Heart left ventricle (tissue), 16 donors: ENCODE measurements at regions not wholly inside any gene's neighbourhood (a gene's known extent, or its start where the extent isn't known, plus 50 kb on each side); places are given as distances from the start of the nearest gene placed in this dataset.

Experiments used
- ATAC-seq, 4 donors: fragments of 200-7000 bp; cut with Tn5 transposase; one replicate each; pipeline ENCODE4 v1.9.1; 2020 to 2022; ENCODE audit warnings: moderate library complexity in 4 of 4, mild to moderate bottlenecking in 3 of 4, moderate number of reproducible peaks in 1 of 4
- DNase-seq, 5 donors: peaks; one replicate each; pipeline ENCODE4 v3.0.0-alpha.2; 2020
- H3K27ac ChIP-seq, 12 donors: fragments of 200-600 bp; sonication (generic) in 4 of 12; one replicate each; pipeline versions ENCODE4 v1.5.0 to v1.8.0; 2016 to 2022; ENCODE audit warnings: mild to moderate bottlenecking in 2 of 12
- H3K27me3 ChIP-seq, 9 donors: fragments of 200-600 bp; sonication (generic) in 2 of 9; one replicate each; pipeline versions ENCODE4 v1.5.1 to v1.8.0; 2016 to 2022; ENCODE audit warnings: mild to moderate bottlenecking in 3 of 9
- H3K36me3 ChIP-seq, 9 donors: fragments of 200-600 bp; sonication (generic) in 2 of 9; one replicate each; pipeline versions ENCODE4 v1.5.0 to v1.8.0; 2018 to 2022; ENCODE audit warnings: mild to moderate bottlenecking in 2 of 9
- H3K4me1 ChIP-seq, 12 donors: fragments of 200-600 bp; sonication (generic) in 4 of 12; one replicate each; pipeline versions ENCODE4 v1.5.0 to v1.8.0; 2016 to 2022; ENCODE audit warnings: mild to moderate bottlenecking in 3 of 12
- H3K4me3 ChIP-seq, 12 donors: fragments of 200-600 bp; sonication (generic) in 4 of 12; one replicate each; pipeline versions ENCODE4 v1.5.0 to v1.8.0; 2017 to 2022; ENCODE audit warnings: mild to moderate bottlenecking in 9 of 12, moderate library complexity in 4 of 12
- H3K9me3 ChIP-seq, 12 donors: fragments of 200-600 bp; sonication (generic) in 4 of 12; one replicate each; pipeline versions ENCODE4 v1.5.0 to v1.8.0; 2016 to 2022; ENCODE audit warnings: mild to moderate bottlenecking in 1 of 12
- CTCF ChIP-seq, 12 donors: fragments of 200-600 bp; sonication (generic) in 4 of 12; IDR thresholded peaks; one replicate each; pipeline versions ENCODE4 v1.5.0 to v1.8.0; 2018 to 2022; ENCODE audit warnings: antibody characterized with exemption in 12 of 12, mild to moderate bottlenecking in 5 of 12
- POLR2A ChIP-seq, 2 donors: fragments of 450-650 bp; IDR thresholded peaks; one replicate each; pipeline ENCODE4 v1.6.1; 2017; ENCODE audit warnings: antibody characterized with exemption in 2 of 2, mild to moderate bottlenecking in 2 of 2, moderate library complexity in 2 of 2
- WGBS, 4 donors: extraction: QIAGEN DNeasy Blood & Tissue Kit in 2 of 4; methylation state at CpG; one replicate each; pipeline versions ENCODE4 v1.1.5 to v1.1.7; 2013 to 2018; 5-methylcytosine and 5-hydroxymethylcytosine counted together
- intact Hi-C, 10 donors: fragments of 100-400 bp; cut with DNase I; formaldehyde crosslinking; loops; one replicate each; pipeline versions ENCODE4 v1.11.1 to v1.14.2; 2022
- donor health status: ischemic (EF 13 %, LVEDD 7.1; RV severe dilation, severe dysfunction).
- donor health status: healthy with polysubstance abuse.
- donor health status: DM: no; HTN: yes; CAD: no.
- donor health status: DM: no; HTN: no; CAD: no.
- donor health status: ischemic (EF 25% LVEDD 6.9; RV normal size, moderate dysfunction).
- donor health status: ischemic (EF 25% LVEDD 5.7; RV mildly dilated, moderate dysfunction).
- donor health status: healthy.
- donor health status: DM: yes; HTN: yes; CAD: no.
- donor health status: ischemic (EF 35%, LVEDD 5.7; RV mildly dilated, moderate dysfunction).
- donor health status: nonischemic (EF 11% LVEDD 7.7; RV severe dilation, severe dysfunction).
- donor health status: DM: yes; HTN: yes; CAD: no.
- donor health status: PGD.
- donor health status: ischemic (EF 29% LVEDD 5.4; RV normal size, mild dysfunction).
- donor health status: nonischemic (EF 23%, LVEDD 6.1; RV moderate dilation, normal function).

- TF ChIP-seq POLR2A (IDR thresholded peaks at IDR 0.05) (no peak), CTCF (IDR thresholded peaks at IDR 0.05) (no peak)
- Histone ChIP-seq H3K4me3 (no peak overlapping the region), H3K27ac (no peak overlapping the region), H3K27me3 (no peaks in the 10 kb centered on the region), H3K36me3 (no peaks in the 10 kb centered on the region), H3K4me1 (peaks cover 0 to 6% (median 0%) of the 10 kb centered on the region in 12 donors), H3K9me3 (no peaks in the 10 kb centered on the region)
- DNase-seq (no peak), ATAC-seq (no peak)
- intact Hi-C loops = no loop called here
- WGBS, 4 donors = 72 to 78% (median 75%) methylated on average over 5 of the region's 5 CpGs
These were observed 261.8 kb upstream of the MYOCD start for GRCh38 chr17:12403881-12404398.

GRCh38 chr17:12406623-12407215 lies 259.0 kb upstream of the MYOCD start:
- Histone ChIP-seq H3K27me3 (no peaks in the 10 kb centered on the region), H3K36me3 (no peaks in the 10 kb centered on the region), H3K9me3 (no peaks in the 10 kb centered on the region), H3K27ac (peak overlapping the region in 1 of 12 donors; percentile 28), H3K4me3 (no peak overlapping the region), H3K4me1 (peaks cover 0 to 6% (median 0%) of the 10 kb centered on the region in 12 donors)
- TF ChIP-seq CTCF (IDR thresholded peaks at IDR 0.05) (no peak), POLR2A (IDR thresholded peaks at IDR 0.05) (no peak)
- DNase-seq (no peak), ATAC-seq (no peak)
- 50 to 63% (median 59%) methylated on average over 5 of the region's 5 CpGs for WGBS, 4 donors
- intact Hi-C loops = no loop called here

GRCh38 chr17:12407495-12408252 lies 258.0 kb upstream of the MYOCD start:
- H3K27ac ChIP-seq = peak overlapping the region in 1 of 12 donors; percentile 28
- DNase-seq = no peak
- H3K4me1 ChIP-seq = peaks cover 0 to 6% (median 0%) of the 10 kb centered on the region in 12 donors
- no peak for TF ChIP-seq POLR2A (IDR thresholded peaks at IDR 0.05)
- H3K4me3 ChIP-seq = no peak overlapping the region
- no peaks in the 10 kb centered on the region for H3K9me3 ChIP-seq
- no peaks in the 10 kb centered on the region for H3K36me3 ChIP-seq
- WGBS, 4 donors = 86 to 95% (median 89%) methylated on average over 5 of the region's 5 CpGs
- H3K27me3 ChIP-seq = no peaks in the 10 kb centered on the region
- ATAC-seq = no peak
- intact Hi-C loops = no loop called here

GRCh38 chr17:12409082-12409481 lies 256.6 kb upstream of the MYOCD start:
- intact Hi-C loops = no loop called here
- TF ChIP-seq CTCF (IDR thresholded peaks at IDR 0.05) (no peak), POLR2A (IDR thresholded peaks at IDR 0.05) (no peak)
- Histone ChIP-seq H3K27ac (peak overlapping the region in 1 of 12 donors; percentile 28), H3K4me1 (peaks cover 0 to 6% (median 0%) of the 10 kb centered on the region in 12 donors), H3K4me3 (no peak overlapping the region), H3K27me3 (no peaks in the 10 kb centered on the region), H3K9me3 (no peaks in the 10 kb centered on the region), H3K36me3 (no peaks in the 10 kb centered on the region)
- 78 to 86% (median 79%) methylated on average over 3 of the region's 3 CpGs for WGBS, 4 donors
- DNase-seq (no peak), ATAC-seq (no peak)
